Spinal cord (tissue), 9 donors: ENCODE measurements at regions not wholly inside any gene's neighbourhood (a gene's known extent, or its start where the extent isn't known, plus 50 kb on each side); places are given as distances from the start of the nearest gene placed in this dataset.

Experiments
- DNase-seq, 6 donors: peaks; one replicate each; pipeline versions ENCODE4 v3.0.0 to v3.0.0-alpha.2; 2013 to 2015; ENCODE audit warnings: low spot score in 6 of 6, low read depth in 4 of 6
- H3K27ac ChIP-seq: one replicate; pipeline ENCODE4 v1.5.1; 2013; ENCODE audit warnings: low read depth, low read length, control low read depth
- H3K27me3 ChIP-seq: one replicate; pipeline ENCODE4 v1.6.1; 2013; ENCODE audit warnings: low read length; ENCODE audit not compliant: control insufficient read depth, insufficient read depth
- H3K36me3 ChIP-seq: one replicate; pipeline ENCODE4 v1.6.1; 2013; ENCODE audit warnings: low read length; ENCODE audit not compliant: control insufficient read depth, insufficient read depth
- H3K4me1 ChIP-seq: one replicate; pipeline ENCODE4 v1.6.1; 2013; ENCODE audit warnings: low read length; ENCODE audit not compliant: control insufficient read depth, insufficient read depth
- H3K4me3 ChIP-seq: one replicate; pipeline ENCODE4 v1.5.1; 2013; ENCODE audit warnings: low read depth, low read length, control low read depth
- H3K9me3 ChIP-seq: one replicate; pipeline ENCODE4 v1.6.1; 2013; ENCODE audit warnings: low read length; ENCODE audit not compliant: control insufficient read depth, insufficient read depth
- WGBS: methylation state at CpG from one replicate; pipeline ENCODE4 v1.1.5; 2013; ENCODE audit warnings: missing lambda C conversion rate; ENCODE audit not compliant: insufficient coverage; 5-methylcytosine and 5-hydroxymethylcytosine counted together
- donor health status: healthy.

DNA sequence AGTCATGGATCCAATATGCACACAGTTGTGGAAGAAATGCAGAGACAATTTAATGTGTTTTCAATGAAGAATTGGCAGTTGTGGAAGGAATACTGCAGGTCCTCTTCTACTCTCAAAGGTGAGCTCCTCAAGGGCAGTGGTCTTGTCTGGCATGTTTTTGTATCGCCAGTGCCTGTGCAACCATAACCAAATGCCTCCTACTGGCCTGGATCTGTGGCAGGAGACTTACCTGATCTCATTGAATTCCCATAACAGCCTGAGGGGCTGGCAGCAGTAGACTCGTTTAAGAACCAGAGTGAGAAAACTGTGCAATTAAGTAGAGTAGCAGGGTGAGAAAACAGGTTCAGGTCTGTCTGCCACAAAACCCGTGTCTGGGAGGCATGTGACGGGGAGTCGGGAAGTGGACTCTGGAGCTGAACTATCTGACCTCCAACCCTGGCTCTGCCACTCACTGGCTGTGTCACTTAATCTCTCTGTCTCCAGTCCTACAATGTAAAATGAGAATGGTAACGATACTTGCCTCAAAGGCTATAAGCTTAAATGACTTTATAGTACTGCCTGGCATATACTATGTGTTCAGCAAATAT is 268.2 kb upstream of the SSTR1 start:
- no peak for DNase-seq
- 83% methylated on average over 5 of the region's 6 CpGs for WGBS
- Histone ChIP-seq H3K4me1 (no peaks in the 10 kb centered on the region), H3K9me3 (no peaks in the 10 kb centered on the region), H3K27me3 (no peaks in the 10 kb centered on the region), H3K4me3 (no peak overlapping the region), H3K36me3 (no peaks in the 10 kb centered on the region), H3K27ac (no peak overlapping the region)

DNA sequence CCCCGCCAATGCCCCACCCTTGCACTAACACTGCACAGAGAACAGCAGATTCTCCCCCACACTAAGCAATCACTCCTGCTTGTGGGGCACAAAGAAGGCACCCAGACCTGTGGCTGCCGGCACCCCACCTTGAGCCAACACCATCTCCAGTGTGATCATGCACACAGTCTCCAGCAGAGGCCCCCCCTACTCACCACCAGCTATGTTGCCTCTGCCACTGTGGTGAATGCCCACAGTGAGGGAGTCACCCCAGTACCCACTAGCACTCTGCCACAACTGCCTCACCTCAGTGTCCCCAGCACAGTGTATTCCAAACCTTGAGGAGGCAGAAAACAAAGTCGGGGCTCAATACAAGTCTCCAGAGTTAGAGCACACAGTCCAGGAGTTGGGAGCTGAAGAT is 261.7 kb upstream of the SSTR1 start:
- Histone ChIP-seq H3K9me3 (peaks cover 5% of the 10 kb centered on the region), H3K4me1 (no peaks in the 10 kb centered on the region), H3K27ac (no peak overlapping the region), H3K4me3 (no peak overlapping the region), H3K27me3 (no peaks in the 10 kb centered on the region), H3K36me3 (no peaks in the 10 kb centered on the region)
- DNase-seq: no peak
- 33% methylated on average over 3 of the region's 3 CpGs for WGBS

DNA sequence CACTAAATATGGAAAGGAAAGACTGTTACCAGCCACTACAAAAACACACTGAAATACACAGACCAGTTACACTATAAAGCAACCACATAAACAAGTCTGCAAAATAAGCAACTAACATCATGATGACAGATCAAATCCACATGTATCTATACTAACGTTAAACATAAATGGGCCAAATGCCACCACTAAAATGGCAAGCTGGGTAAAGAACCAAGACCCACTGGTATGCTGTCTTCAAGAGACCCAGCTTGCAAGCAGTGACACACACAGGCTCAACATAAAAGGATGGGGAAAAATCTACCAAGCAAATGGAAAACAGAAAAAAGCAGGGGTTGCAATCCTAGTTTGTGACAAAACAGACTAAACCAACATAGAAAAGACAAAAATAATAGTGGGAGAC is 260.9 kb upstream of the SSTR1 start:
- no peak for DNase-seq
- Histone ChIP-seq H3K4me1 (no peaks in the 10 kb centered on the region), H3K27me3 (no peaks in the 10 kb centered on the region), H3K4me3 (no peak overlapping the region), H3K36me3 (no peaks in the 10 kb centered on the region), H3K9me3 (peaks cover 5% of the 10 kb centered on the region), H3K27ac (no peak overlapping the region)
- WGBS: no CpG with 5 or more reads among the region's 1 CpG

DNA sequence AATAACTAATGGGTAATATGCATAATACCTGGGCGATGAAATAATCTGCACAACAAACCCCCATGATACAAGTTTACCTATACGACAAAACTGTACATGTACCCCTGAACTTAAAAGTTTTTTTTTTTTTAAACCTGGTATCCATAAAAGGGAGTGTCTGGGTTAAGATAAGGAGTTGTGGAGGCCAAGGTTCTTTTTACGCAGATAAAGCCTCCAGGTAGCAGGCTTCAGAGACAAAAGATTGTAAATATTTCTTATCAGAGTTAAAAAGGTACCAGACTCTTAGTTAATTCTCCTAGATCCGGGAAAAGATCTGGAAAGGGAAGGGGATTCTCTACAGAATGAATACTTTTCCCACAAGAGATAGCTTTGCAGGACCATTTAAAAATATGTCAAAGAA is 259.4 kb upstream of the SSTR1 start:
- Histone ChIP-seq H3K36me3 (no peaks in the 10 kb centered on the region), H3K9me3 (peaks cover 5% of the 10 kb centered on the region), H3K27ac (no peak overlapping the region), H3K27me3 (no peaks in the 10 kb centered on the region), H3K4me3 (no peak overlapping the region), H3K4me1 (no peaks in the 10 kb centered on the region)
- DNase-seq: no peak
- no CpG with 5 or more reads among the region's 4 CpGs for WGBS

DNA sequence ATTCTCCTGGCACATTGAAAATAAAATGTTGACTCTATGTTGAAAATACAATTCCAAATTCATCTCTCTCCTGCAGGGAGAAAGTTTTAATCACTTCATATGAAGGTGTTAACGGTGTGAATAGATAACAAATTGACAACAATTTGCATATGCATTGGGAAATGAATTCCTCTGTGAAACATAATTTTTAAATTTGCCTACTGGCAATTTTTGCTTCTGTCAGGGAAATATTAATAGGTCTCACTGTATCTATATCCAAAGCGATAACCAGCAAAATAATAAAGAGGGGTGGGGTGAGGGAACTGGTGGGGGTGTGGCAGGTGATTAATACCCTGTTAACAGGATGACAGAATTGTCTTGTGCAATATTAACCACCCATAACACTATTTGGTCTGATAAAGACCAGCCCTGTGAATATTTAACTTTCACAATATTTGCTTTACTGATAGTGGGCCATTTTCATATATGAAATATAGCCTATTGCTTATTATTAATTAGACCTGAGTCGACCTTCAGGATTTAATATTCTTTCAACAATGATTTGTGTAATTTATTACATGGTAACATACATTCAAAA is 239.0 kb upstream of the SSTR1 start:
- Histone ChIP-seq H3K36me3 (no peaks in the 10 kb centered on the region), H3K27ac (no peak overlapping the region), H3K4me3 (no peak overlapping the region), H3K27me3 (no peaks in the 10 kb centered on the region), H3K9me3 (no peaks in the 10 kb centered on the region), H3K4me1 (no peaks in the 10 kb centered on the region)
- no peak for DNase-seq
- no CpG with 5 or more reads among the region's 3 CpGs for WGBS

DNA sequence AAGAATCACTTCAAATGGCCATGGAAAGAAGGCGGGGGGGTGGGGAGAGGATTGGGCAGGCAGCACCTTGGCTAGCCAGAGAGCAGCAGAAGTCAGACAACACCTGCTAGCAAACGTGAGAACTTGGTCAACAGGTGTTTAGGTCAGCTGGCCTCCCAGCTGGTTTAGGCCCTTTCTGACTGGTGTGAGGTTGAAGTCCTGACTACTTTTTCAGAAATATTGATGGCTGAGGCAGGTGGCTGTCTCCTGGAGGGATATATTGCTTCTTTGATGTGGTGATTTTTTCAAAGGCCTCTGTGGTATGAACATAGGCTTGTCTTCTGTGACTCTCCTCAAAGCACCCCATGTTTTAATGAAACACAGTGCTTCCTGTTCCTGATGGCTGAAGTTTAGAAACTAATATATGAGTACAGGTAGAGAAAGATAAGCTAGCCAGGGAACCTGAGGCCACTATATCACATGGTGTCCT is 238.2 kb upstream of the SSTR1 start:
- Histone ChIP-seq H3K4me1 (no peaks in the 10 kb centered on the region), H3K27me3 (no peaks in the 10 kb centered on the region), H3K27ac (no peak overlapping the region), H3K4me3 (no peak overlapping the region), H3K9me3 (no peaks in the 10 kb centered on the region), H3K36me3 (no peaks in the 10 kb centered on the region)
- WGBS: 83% methylated on average over 2 of the region's 2 CpGs
- DNase-seq: no peak

DNA sequence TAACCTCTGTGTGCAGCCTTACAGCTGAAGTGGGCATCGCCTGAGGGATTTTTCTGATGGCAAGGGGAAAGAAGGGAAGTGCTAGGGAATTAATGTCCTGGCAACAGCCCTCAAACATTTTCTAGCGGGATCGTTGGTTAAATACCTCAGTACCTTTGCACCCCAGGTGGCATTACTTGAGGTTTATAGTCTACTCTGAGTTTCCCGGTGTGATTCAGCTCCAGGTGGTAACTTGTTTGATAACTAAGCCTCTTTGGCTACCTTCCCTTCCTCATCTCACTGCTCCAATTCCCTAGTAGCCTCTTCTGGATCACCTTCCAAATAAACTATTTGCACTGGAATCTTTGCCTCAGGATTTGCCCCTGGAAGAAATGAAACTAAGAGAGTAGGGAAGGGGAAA is 237.0 kb upstream of the SSTR1 start:
- WGBS: 82% methylated on average over 2 of the region's 4 CpGs

DNA sequence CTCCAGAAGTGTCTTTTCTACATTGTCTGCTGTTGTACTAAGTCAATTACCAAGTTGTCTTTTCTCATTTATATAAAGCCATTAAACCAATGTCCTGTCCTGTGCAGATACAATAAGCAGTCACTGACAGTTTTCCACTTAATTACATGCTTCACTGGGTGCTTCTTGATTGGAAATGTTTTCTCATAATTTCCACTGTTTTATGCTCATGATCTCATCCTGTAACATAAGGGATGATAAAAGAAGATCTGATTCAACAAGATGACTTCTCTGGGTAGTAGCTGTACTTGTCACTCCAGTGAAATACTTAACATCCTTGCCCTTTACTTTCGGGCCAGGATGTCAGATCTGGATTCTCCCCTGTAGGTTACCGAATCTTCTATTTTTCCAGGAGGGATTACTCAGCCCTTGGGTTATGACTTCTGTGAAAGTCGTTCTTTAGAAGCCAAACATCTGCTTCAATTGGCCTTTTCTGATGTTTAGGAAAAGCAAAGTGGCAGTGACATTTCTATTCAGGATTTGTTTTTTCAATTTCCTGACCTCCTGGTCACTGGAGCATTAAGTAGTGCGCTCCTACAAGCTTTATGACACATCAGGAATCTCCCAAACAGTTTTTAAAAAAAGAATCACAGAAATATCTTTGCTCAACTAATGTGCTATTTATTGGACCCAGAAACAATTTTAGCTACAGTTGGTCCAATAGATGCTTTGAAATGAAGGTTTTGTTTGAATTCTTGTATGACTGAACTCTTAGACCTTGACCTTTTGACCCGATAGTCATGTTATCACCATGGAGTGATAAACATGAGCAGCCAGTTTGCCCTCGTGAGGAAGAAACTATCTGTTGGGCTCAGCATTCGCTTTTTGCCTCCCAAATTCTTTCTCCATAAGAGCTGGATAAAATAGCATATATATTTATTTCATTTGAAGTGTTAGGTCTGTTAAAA is 234.5 kb upstream of the SSTR1 start:
- Histone ChIP-seq H3K27me3 (no peaks in the 10 kb centered on the region), H3K9me3 (no peaks in the 10 kb centered on the region), H3K4me1 (no peaks in the 10 kb centered on the region), H3K27ac (no peak overlapping the region), H3K36me3 (no peaks in the 10 kb centered on the region), H3K4me3 (no peak overlapping the region)
- DNase-seq: peak in 1 of 6 donors; percentile 69
- 80% methylated on average over 3 of the region's 7 CpGs for WGBS

More for the DNA sequence above, 237.0 kb upstream of the SSTR1 start:
- H3K4me3 ChIP-seq: no peak overlapping the region
- H3K9me3 ChIP-seq: no peaks in the 10 kb centered on the region
- H3K27me3 ChIP-seq: no peaks in the 10 kb centered on the region
- no peaks in the 10 kb centered on the region for H3K4me1 ChIP-seq
- H3K36me3 ChIP-seq: no peaks in the 10 kb centered on the region
- H3K27ac ChIP-seq: no peak overlapping the region
- no peak for DNase-seq

DNA sequence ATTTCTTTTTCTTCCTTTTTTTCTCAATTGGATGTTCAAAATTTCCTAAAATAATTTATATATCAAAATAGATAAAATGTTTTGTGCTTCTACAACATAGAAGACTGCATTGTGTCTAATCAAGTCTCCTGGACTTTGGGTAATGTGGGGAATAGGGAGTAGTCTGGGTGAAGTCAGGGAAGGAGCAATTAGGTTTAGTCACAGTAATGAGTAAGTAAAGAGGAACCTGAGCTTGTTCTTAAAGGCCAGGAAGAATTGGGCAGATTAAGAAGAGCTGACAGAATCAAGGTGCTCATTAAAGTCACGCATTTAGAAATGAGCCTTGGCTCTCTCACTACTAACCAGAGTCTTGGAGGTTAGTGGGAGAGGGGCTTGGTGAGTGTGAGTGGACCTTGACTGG is 233.3 kb upstream of the SSTR1 start:
- no peaks in the 10 kb centered on the region for H3K36me3 ChIP-seq
- no peak overlapping the region for H3K27ac ChIP-seq
- H3K4me3 ChIP-seq: no peak overlapping the region
- H3K4me1 ChIP-seq: no peaks in the 10 kb centered on the region
- DNase-seq: no peak
- WGBS: no CpG with 5 or more reads among the region's 1 CpG
- no peaks in the 10 kb centered on the region for H3K27me3 ChIP-seq
- no peaks in the 10 kb centered on the region for H3K9me3 ChIP-seq
